NCI-H524 treated with DMSO at 0.1 percent for 48 hours (cell line): ENCODE measurements at regions not wholly inside any gene's neighbourhood (a gene's known extent, or its start where the extent isn't known, plus 50 kb on each side); places are given as distances from the start of the nearest gene placed in this dataset.
A peak's percentile ranks its signal among the peaks of the same experiment; 100 is the strongest.

ENCODE experiments used
- DNase-seq: peaks from one replicate; lab custom pipeline; 2025; lab: John Stamatoyannopoulos, UW

DNA sequence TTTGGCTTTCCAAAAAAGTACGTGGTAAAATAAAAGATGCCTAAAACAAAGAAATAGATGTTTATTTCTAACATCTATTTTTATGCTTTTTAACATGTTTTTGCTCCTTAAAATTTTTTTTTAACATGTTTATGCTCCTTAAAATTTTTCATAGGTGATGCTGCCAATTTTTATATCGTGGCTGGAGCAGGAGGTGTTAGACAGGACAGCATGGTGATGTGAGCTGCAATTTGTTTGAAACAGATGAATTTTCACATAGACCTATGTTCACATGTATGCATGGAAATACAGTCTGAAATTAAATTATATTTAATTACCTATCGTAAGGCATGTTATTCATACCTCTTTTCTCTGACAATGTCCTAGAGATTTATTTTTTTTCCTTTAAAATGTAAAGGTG is 784.8 kb downstream of the EPHA7 start:
- no peak for DNase-seq

DNA sequence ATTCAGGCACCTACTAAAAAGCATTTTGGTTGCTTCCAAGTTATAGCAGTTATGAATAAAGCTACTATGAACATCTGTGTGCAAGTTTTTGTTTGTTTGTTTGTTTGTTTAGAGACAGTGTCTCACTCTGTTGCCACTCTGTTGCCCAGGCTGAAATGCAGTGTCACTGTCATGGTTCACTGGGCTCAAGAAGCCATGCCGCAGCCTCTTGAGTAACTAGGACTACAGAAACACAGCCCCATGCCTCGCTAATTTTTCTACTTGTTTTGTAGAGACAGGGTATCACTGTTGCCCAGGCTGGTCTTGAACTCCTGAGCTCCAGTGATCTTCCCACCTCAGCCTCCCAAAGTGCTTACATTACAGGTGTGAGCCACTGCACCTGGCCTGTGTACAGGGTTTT is 795.9 kb downstream of the EPHA7 start:
- no peak for DNase-seq

GRCh38 chr6:92617721-92618120 is 801.6 kb downstream of the EPHA7 start:
- DNase-seq = no peak

DNA sequence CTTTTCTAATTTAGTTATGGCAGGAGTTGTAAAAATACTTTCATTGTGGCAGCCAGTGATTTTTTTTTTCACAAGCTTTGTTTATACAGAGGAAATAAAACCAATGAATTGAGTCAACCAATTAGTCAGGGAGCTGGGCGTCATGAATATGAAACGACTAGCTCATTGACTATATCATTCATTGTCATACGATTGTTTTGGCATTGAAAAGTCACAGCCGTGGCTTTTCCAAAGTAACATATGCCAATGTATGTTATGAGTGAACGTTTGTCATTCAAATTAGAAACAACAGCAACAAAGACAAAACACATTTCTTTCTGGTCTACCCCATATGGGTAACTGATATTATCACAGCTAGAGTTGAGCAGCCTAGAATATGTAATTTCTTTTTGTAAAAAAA is 810.6 kb downstream of the EPHA7 start:
- DNase-seq = no peak

DNA sequence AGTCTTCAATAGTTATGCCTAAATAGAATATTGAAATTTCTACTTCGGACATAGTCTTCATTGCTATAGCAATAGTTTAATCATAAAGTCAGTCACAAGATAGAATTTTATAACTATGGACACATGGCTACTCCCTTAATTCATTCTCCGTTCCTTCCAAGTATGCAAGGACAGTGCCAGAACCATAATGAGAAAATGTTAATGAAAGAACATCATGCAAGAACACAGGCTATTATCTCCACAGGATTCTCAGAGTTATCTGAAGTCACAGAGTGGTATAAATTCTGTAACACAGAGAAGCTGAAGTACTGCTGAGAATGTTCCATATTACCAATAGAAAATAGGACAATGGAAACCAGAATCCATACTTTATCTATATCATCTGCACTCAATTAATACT is 826.2 kb downstream of the EPHA7 start:
- DNase-seq = no peak

DNA sequence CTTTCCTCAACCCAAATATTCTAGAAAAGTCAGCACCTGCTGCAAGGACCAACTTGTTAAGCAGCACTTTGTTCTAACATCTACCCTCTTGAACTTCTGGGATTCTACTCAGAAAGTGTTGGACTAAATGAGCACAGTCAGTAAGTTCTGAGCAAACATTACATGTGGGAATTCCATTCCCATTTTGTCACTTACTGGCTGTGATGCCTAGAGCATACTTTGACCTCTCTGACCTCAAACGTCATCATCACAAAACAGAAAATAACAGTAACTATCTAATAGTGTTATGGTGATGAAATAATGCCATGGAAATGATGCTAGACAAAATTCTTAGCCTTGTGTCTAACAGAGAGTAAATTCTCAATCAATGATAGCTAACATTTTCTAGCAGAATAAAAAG is 829.4 kb downstream of the EPHA7 start:
- no peak for DNase-seq

GRCh38 chr6:92588148-92588547 is 831.2 kb downstream of the EPHA7 start:
- DNase-seq = no peak

GRCh38 chr6:92587525-92587924 is 831.8 kb downstream of the EPHA7 start:
- no peak for DNase-seq

- DNase-seq = no peak
Measured at GRCh38 chr6:92586236-92586977, 833.0 kb downstream of the EPHA7 start.

- DNase-seq = no peak
Measured at GRCh38 chr6:92582211-92582610, 837.1 kb downstream of the EPHA7 start.

DNA sequence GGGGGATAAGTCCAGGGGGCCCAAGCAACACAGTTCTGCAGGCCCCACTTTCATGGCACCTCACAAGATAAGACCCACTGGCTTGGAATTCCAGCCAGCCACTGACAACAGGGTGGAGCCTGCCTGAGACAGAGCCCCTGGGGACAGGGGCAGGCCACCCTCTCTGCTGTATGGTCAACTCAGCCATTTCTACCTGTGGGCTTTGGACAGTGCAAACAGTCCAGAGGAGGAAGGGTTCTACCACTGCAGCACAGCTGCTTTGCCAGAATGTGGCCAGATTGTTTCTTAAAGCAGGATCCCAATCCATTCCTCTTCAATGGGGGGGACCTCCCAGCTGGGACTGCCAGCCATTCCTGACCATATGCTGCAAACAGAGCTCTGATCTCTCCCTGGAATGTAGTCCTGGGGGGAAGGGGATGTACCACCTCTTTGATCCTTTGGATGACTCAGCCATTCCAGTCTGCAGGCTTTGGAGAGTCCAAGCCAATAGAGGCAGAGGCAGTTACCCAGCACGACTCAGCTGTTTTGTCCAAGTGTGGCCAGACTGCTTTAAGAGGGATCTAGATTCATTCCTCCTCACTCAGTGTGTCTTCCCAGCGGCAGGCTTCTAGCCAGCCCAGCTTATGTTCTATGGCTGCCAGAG is 842.2 kb downstream of the EPHA7 start:
- DNase-seq = peak; percentile 6

DNA sequence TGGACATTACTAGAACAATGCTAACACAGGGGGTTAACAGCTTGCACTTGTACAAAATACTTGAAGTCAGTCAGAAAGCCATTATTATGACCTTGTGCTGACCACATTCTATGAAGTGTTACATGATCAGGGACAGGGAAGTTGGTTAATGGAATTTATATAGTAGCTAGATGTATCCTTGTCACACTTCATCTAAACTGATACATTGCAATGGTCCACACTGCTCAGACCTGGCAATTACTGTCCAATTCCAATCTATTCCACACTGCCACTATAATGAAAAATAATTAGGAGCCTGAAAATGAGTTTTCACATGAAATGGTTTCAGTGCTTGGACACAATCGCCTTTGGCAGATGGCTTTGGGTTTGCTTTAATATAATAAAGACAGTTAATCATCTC is 850.8 kb downstream of the EPHA7 start:
- DNase-seq = no peak

GRCh38 chr6:92566632-92567031 is 852.7 kb downstream of the EPHA7 start:
- DNase-seq = no peak

- DNase-seq = no peak
Measured at GRCh38 chr6:92564376-92564775, 855.0 kb downstream of the EPHA7 start.

GRCh38 chr6:92559611-92560010 is 859.7 kb downstream of the EPHA7 start:
- DNase-seq = no peak

DNA sequence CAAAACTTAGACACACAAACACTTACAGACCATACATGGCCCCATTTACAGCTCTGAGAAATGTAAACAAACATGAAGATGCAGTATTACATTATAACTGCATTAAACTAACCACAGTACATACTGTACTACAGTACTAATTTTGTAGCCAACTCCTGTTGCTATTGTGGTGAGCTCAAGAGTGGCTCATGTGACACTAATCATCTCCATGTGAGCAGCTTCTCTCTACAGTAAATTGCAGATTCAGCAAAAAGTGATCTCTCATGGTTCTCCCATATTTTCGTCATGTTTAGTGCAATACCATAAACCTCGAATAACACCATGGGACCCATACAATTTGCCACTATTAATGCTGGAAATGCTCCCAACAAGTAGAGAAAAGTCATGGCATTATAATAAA is 860.4 kb downstream of the EPHA7 start:
- DNase-seq = no peak

- DNase-seq = no peak
Measured at GRCh38 chr6:92550501-92550900, 868.9 kb downstream of the EPHA7 start.

- DNase-seq = no peak
Measured at GRCh38 chr6:92545861-92546260, 873.5 kb downstream of the EPHA7 start.

DNA sequence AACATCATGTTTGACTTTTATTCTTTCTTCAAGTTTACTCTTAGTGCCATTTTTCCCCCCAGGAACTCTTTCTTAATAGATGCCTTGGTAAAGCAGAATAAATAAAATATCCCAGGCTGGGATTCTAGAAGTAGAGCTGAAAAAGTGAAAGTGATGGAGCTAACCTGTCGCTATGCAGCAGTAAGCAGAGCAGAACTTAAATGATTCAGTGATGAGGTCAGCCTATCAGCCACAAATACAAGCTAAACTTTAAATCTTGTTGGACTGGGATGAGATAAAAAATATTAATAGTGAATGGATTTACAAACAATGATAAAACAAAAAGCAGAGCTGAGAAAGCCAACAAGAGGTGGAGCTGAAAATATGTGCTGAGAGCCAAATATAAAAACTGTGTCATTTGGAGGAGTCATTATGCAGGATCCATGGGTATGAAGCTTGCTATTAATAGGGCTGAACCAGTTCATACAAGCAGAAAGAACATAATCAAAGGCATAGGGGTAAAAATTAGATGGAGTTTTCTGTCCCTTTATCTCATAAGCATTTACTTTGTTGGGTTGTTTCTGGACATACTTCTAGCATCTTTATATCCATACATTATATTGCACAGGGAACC is 877.8 kb downstream of the EPHA7 start:
- DNase-seq = no peak

DNA sequence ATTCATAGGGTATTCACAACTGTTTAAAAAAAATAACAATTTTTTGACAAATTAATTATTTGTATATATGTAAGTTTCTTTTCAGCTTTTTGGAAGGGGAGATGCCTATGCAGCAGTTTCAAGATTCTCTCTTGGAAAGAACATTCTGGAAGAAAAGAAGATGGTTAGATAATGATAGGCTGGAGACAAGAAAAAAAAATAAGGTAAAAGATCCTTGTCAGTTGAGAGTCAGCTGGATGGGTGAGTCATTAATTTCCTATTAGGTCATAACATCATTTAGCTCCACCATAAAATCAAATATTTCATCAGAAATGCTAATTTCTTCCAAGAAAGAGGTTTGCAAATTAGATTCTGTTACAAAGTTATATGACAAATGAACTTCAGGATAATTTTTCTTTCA is 880.4 kb downstream of the EPHA7 start:
- no peak for DNase-seq

DNA sequence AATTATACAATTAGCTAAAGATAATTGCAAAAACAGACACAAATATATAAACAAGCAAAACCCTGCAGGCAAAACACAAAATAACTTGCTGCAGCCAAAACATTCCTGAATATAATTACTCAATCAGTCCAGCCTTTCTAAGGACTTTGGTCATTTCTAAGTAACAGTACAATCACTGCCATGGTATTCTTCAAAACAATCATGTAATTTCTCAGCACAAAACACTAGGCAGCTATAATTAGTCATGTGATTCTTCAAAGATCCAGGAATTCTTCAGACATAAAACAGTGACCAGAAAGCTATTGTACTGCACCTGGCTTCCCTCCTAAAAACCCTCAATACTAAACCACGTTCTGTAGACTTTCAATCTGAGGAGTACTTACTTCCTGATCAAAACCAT is 881.1 kb downstream of the EPHA7 start:
- DNase-seq = no peak

- DNase-seq = no peak
Measured at GRCh38 chr6:92534109-92534508, 885.2 kb downstream of the EPHA7 start.

DNA sequence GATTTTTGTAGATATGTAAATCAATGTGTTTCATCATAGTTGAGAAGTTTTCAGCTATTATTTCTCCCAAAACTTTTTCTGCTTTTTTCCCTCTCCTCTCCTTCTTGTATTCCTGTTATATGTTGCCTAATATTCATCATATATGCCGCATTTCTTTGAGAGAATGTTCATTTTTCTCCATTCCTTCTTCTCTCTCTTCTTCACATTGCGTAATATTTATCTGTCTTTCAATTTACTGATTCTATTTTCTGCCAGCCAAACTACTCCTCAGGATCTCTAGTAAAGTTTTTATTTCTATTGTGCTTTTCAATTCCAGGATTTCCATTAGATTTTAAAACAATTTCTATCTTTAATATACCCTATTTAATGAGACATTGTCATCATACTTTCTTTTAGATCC is 896.8 kb downstream of the EPHA7 start:
- no peak for DNase-seq

DNA sequence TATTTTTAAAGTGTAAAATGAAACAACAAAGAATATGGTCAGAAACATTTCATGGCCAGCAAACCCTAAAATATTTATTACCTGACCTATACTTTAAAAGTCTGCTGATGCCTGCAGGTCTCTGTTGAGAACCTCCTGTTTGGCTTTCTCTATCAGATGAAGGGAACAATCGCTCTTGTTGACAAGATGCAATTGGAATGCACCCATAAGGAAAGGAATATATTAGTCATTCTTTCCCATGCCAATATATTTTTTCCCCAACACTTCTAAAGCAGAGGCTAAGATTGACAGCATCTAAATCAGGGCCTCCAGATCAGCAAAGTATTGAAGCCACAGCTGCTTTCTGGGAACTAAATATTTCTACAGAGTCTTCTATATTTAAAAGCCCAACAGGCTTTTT is 897.8 kb downstream of the EPHA7 start:
- no peak for DNase-seq
